ENCODE measurements at regions not wholly inside any gene's neighbourhood (a gene's known extent, or its start where the extent isn't known, plus 50 kb on each side); places are given as distances from the start of the nearest gene placed in this dataset.

DNA sequence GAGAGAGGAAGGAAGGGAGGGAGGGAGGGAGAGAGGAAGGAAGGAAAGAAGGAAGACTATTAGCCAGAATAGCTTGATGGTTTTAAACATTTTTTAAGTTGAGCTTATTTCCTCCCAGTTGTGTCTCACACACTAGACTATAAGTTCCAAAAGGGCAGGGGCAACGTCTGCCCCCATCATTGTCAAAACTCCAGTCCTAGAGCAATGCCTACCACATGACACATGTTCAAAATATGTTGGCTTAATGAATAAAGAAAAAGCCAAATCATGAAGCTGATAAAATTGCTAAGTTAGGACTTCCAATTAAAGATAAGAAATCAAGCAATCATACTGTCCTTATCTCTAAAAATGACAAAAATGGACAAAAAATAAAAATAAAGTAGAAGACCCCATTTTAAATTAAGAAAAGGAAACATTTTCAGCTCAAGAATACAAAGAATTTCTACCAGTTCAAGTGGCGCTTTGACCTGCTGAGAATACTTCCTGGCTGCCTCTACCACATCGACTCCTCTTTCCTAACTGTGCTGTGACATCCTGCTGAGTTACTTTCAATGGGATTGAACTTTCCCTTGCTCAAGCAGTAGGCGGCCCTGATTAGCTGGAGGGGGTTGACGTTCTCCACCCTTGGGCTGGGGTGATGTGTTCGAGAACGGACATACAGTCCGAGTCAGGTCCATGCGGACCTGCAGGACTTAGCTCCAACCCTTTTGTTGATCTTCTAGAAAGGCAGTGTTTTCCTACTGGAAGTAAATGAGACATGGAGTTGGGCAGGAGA lies 283.9 kb upstream of the FOXQ1 start:
- Histone ChIP-seq H3K27ac (no peak overlapping the region), H3K27me3 (no peaks in the 10 kb centered on the region), H3K9ac (no peak overlapping the region), H4K20me1 (no peaks in the 10 kb centered on the region), H3K4me2 (no peak overlapping the region), H3K4me1 (peaks cover 6% of the 10 kb centered on the region), H3K4me3 (no peak overlapping the region), H3K9me3 (no peaks in the 10 kb centered on the region), H3K36me3 (no peaks in the 10 kb centered on the region)
- TF ChIP-seq Cebpa-rat (IDR thresholded peaks at IDR 0.05): no peak

GRCh38 chr6:1027109-1027794 lies 284.6 kb upstream of the FOXQ1 start:
- Histone ChIP-seq H3K4me1 (peaks cover 6% of the 10 kb centered on the region), H3K36me3 (no peaks in the 10 kb centered on the region), H3K4me2 (no peak overlapping the region), H3K27ac (no peak overlapping the region), H3K9ac (no peak overlapping the region), H3K27me3 (no peaks in the 10 kb centered on the region), H4K20me1 (no peaks in the 10 kb centered on the region), H3K9me3 (peaks cover 7% of the 10 kb centered on the region; the same call in 1 of the 2 replicates), H3K4me3 (no peak overlapping the region)
- TF ChIP-seq Cebpa-rat (IDR thresholded peaks at IDR 0.05): no peak

DNA sequence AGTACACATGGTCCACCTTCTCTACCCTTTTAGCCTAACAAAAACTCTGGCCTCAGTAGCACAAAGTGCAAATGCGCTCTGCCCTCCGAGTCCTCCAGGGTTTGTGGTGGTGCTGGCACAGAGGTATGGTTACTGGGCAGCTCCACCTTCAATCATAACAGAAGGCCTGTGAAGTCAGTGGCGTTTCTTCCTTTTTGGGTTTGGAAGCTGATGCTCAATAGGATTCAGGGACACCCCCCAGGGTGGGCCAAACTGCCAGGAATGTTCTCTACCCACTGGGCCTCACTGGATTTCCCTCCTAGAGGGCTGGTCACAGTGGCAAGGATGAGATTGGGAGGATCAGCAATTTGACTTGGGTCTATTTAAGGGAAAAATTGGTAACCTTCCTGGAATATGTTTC lies 286.1 kb upstream of the FOXQ1 start:
- no peaks in the 10 kb centered on the region for H3K36me3 ChIP-seq
- H3K27me3 ChIP-seq: no peaks in the 10 kb centered on the region
- no peak overlapping the region for H3K4me2 ChIP-seq
- H3K9me3 ChIP-seq: peaks cover 15% of the 10 kb centered on the region
- no peak for TF ChIP-seq Cebpa-rat (IDR thresholded peaks at IDR 0.05)
- H3K4me1 ChIP-seq: peaks cover 6% of the 10 kb centered on the region
- H4K20me1 ChIP-seq: no peaks in the 10 kb centered on the region
- no peak overlapping the region for H3K27ac ChIP-seq
- no peak overlapping the region for H3K9ac ChIP-seq
- no peak overlapping the region for H3K4me3 ChIP-seq

DNA sequence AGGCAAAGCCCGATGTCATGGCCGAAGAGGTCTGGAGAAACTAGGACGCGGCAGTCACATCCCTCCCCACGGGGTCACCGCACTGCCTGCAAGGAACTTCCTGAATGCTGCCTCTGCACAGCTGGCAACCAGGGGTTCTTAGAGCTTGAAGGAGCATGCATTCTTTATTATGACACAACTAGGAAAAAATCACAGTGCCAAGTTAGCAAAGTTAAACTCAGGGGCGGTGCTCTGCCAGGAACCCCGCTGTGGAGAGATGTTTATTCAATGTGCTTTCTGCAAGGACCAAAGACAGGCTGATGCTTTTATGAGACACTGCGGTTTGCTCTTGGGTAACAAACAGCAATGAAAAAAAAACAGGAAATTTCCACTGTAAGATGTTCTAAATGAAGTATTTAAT lies 287.3 kb upstream of the FOXQ1 start:
- peak overlapping the region; percentile 19; the same call in 1 of the 2 replicates for H3K4me2 ChIP-seq
- peaks cover 6% of the 10 kb centered on the region for H3K4me1 ChIP-seq
- H3K9me3 ChIP-seq: peaks cover 19% of the 10 kb centered on the region
- no peak overlapping the region for H3K27ac ChIP-seq
- H3K9ac ChIP-seq: no peak overlapping the region
- no peaks in the 10 kb centered on the region for H3K27me3 ChIP-seq
- H3K36me3 ChIP-seq: no peaks in the 10 kb centered on the region
- no peak overlapping the region for H3K4me3 ChIP-seq
- no peaks in the 10 kb centered on the region for H4K20me1 ChIP-seq
- no peak for TF ChIP-seq Cebpa-rat (IDR thresholded peaks at IDR 0.05)

GRCh38 chr6:1024161-1024560 lies 287.7 kb upstream of the FOXQ1 start:
- Histone ChIP-seq H3K27me3 (no peaks in the 10 kb centered on the region), H3K9ac (no peak overlapping the region), H4K20me1 (no peaks in the 10 kb centered on the region), H3K4me3 (no peak overlapping the region), H3K27ac (no peak overlapping the region), H3K4me2 (peak overlapping the region; percentile 19; the same call in 1 of the 2 replicates), H3K4me1 (peaks cover 6% of the 10 kb centered on the region), H3K36me3 (no peaks in the 10 kb centered on the region), H3K9me3 (peaks cover 19% of the 10 kb centered on the region)
- no peak for TF ChIP-seq Cebpa-rat (IDR thresholded peaks at IDR 0.05)

- no peak overlapping the region for H3K9ac ChIP-seq
- H4K20me1 ChIP-seq: no peaks in the 10 kb centered on the region
- H3K36me3 ChIP-seq: no peaks in the 10 kb centered on the region
- no peak overlapping the region for H3K4me3 ChIP-seq
- H3K27me3 ChIP-seq: no peaks in the 10 kb centered on the region
- H3K9me3 ChIP-seq: peaks cover 19% of the 10 kb centered on the region
- no peak overlapping the region for H3K27ac ChIP-seq
- no peak overlapping the region for H3K4me2 ChIP-seq
- peaks cover 6% of the 10 kb centered on the region for H3K4me1 ChIP-seq
- TF ChIP-seq Cebpa-rat (IDR thresholded peaks at IDR 0.05): no peak
These were observed 288.7 kb upstream of the FOXQ1 start for GRCh38 chr6:1023229-1023628.

DNA sequence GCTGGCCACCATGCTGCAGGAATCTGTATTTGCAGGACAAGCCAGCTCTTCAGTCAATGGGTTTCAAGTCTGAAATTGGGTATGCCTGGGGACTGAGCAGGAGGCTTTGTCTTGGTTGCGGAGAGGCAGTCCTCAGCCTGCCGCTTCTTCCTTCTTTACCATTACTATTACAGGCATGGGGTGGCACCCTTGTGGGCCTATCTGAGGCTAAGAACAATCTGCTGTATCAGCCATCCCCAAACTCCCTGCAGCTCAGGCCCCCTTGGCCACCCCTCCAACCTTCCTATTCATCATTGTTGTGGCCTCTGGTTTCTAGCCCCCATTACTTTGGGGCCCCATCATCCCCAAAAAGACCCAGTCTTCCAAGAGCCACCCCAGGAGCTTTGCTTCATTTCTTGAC lies 289.2 kb upstream of the FOXQ1 start:
- no peak for TF ChIP-seq Cebpa-rat (IDR thresholded peaks at IDR 0.05)
- no peak overlapping the region for H3K9ac ChIP-seq
- no peaks in the 10 kb centered on the region for H4K20me1 ChIP-seq
- H3K4me2 ChIP-seq: no peak overlapping the region
- peaks cover 6% of the 10 kb centered on the region for H3K4me1 ChIP-seq
- peaks cover 19% of the 10 kb centered on the region for H3K9me3 ChIP-seq
- H3K4me3 ChIP-seq: no peak overlapping the region
- no peaks in the 10 kb centered on the region for H3K27me3 ChIP-seq
- H3K36me3 ChIP-seq: no peaks in the 10 kb centered on the region
- no peak overlapping the region for H3K27ac ChIP-seq

DNA sequence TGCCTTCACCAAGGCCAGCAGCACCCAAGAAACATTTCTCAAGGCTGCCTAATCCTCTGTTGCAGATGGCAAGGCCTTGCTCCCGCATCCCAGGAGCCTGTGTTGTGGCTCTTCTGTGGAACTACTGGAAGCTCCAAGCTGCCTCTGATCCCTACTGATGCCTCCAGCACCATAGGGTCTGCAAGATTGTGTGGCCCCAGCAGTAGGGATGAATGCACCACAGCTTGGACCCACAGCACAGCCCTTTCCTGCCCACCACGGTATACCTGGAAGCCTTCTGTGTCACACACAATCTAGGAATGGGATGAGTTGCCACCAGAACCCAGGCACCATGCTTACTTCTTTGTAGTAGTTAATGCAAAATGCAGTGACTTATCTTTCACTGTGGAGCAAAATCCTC lies 291.1 kb upstream of the FOXQ1 start:
- Histone ChIP-seq H3K27ac (no peak overlapping the region), H4K20me1 (no peaks in the 10 kb centered on the region), H3K4me3 (no peak overlapping the region), H3K27me3 (no peaks in the 10 kb centered on the region), H3K36me3 (no peaks in the 10 kb centered on the region), H3K4me1 (peaks cover 6% of the 10 kb centered on the region), H3K4me2 (no peak overlapping the region), H3K9me3 (peaks cover 19% of the 10 kb centered on the region), H3K9ac (no peak overlapping the region)
- TF ChIP-seq Cebpa-rat (IDR thresholded peaks at IDR 0.05): no peak

- H3K9ac ChIP-seq: no peak overlapping the region
- H3K4me2 ChIP-seq: no peak overlapping the region
- no peak overlapping the region for H3K4me3 ChIP-seq
- H4K20me1 ChIP-seq: no peaks in the 10 kb centered on the region
- no peak for TF ChIP-seq Cebpa-rat (IDR thresholded peaks at IDR 0.05)
- H3K9me3 ChIP-seq: peaks cover 19% of the 10 kb centered on the region
- peaks cover 6% of the 10 kb centered on the region for H3K4me1 ChIP-seq
- H3K27ac ChIP-seq: no peak overlapping the region
- H3K27me3 ChIP-seq: no peaks in the 10 kb centered on the region
- H3K36me3 ChIP-seq: no peaks in the 10 kb centered on the region
These were observed 291.8 kb upstream of the FOXQ1 start for GRCh38 chr6:1020133-1020532.

GRCh38 chr6:1018041-1018440 lies 293.9 kb upstream of the FOXQ1 start:
- H3K4me2 ChIP-seq: no peak overlapping the region
- no peaks in the 10 kb centered on the region for H4K20me1 ChIP-seq
- H3K27me3 ChIP-seq: no peaks in the 10 kb centered on the region
- H3K27ac ChIP-seq: no peak overlapping the region
- no peaks in the 10 kb centered on the region for H3K36me3 ChIP-seq
- TF ChIP-seq Cebpa-rat (IDR thresholded peaks at IDR 0.05): no peak
- no peak overlapping the region for H3K9ac ChIP-seq
- H3K9me3 ChIP-seq: peaks cover 26% of the 10 kb centered on the region
- peaks cover 10% of the 10 kb centered on the region for H3K4me1 ChIP-seq
- no peak overlapping the region for H3K4me3 ChIP-seq

All from BLaER1 (cell line).